Effector CD8-positive, alpha-beta T cell (primary cell): ENCODE measurements at regions not wholly inside any gene's neighbourhood (a gene's known extent, or its start where the extent isn't known, plus 50 kb on each side); places are given as distances from the start of the nearest gene placed in this dataset.

Source experiments
- DNase-seq: peaks from one replicate; lab custom pipeline; 2025; lab: John Stamatoyannopoulos, UW

DNA sequence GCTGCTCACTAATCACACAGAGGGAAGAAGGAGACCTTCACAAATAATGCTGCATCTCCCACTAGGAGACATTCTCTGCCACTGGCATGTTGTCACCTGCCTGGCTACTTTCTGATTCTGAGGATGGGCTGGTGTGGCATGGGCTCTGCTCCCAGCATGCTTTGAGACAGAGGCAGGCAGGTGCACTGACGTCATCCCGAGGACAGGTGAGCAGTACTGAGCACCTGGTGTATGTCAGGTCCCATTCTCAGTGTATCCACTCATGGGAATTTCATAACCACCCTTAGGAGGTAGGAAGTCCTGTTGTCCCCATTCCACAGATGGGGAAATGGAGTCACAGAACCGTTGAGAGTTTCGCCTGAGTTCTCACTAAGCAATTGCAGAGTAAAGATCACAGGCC, 597.9 kb downstream of the VRK1 start:
- no peak for DNase-seq

DNA sequence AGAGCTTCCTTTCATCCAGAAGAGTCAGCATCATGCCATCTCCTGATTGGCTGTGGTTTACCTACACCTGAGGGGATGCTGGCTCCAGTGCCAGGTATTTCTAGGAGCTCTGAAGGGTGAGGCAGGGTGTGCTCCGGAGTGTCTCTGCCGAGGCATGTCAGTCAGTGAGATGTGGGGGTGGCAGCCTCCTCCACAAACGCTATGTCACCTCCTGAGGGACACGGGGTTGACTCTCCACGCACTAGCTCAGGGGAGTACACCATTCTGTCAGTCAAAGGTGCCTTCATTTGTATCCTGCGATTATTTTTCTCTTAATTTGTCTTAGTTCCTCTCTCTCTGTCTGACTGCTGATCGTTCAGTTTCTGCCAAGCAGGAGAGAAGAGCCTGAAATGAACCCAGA, 604.5 kb downstream of the VRK1 start:
- no peak for DNase-seq

DNA sequence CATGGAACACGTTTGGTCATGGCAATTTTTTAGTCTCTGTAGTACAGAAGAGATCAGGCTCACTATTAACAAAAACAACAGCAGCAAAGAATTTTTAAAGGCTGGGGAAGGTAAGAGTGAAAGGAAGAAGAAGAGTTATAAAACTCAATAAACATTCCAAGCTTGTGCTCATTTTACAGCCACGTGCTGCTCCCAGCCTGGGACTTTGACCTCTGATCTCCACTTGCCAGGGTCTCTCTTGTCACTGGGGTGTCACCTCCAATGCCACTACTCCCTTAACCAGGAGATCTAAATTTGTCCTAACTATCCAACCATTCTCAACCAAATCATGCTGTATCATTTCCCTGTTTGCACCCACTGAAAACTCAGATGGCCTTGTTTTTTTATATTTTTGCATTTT, 605.1 kb downstream of the VRK1 start:
- no peak for DNase-seq

DNA sequence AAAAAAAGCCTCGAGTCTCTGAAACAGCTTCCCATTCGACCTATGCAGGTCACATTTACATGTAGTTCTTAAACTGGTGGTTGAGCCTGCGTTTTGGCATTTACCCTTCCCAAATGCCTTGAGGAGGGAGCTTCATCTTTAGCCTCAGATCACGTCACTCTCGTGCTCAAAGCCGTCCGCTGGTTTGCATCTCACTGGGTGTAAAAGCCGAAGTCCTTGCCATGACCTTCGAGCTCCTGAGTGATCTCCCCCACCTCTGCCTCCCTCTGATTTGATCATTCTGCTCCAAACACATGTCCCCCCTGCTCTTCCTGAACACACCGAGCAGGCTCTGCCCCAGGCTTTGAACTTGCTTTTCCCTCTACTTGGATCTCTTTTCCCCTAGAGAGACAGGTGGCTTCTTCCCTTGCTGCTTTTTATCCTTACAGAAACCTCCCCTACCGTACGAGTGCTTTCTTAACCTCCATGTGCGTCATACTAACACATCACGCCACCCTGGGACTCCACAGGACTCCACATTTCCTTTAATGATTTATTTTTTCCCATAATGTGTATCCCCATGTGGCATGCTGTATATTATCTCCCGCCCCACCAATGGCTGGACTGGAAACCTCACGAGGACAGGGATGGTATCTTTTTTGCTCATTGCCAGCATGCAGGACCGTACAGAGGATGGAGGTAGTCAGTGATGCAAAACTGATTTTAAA, 610.7 kb downstream of the VRK1 start:
- no peak for DNase-seq

- no peak for DNase-seq
Measured at GRCh38 chr14:97408503-97408902, 611.3 kb downstream of the VRK1 start.

GRCh38 chr14:97408937-97409815, 612.0 kb downstream of the VRK1 start:
- no peak for DNase-seq

- DNase-seq, result no peak
Measured at GRCh38 chr14:97410667-97411620, 613.8 kb downstream of the VRK1 start.

- no peak for DNase-seq
Measured at GRCh38 chr14:97411938-97412612, 614.9 kb downstream of the VRK1 start.

DNA sequence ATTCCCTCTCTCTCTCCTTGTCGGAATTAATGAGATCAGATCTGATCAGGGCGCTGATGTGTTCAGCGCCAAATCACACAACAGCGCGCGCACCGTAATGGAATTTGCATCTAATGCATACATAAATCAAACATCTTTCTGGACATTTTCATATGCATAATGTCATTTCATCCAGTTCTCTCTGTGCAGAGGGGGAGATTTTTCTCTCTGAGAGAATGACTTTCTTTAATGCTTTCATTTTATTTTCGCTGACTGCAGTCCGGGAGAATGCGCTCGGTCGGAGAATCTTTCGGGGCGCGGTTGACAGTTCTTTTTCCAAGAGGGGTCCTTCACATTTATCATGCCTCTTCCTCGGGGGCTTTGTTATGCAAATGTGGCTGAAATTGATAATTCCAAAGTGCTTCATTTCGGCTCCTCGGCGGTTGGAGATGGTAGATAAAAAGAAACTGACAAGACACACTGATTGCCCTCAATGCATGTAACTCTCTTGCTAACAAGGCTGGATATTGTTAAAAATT, 615.9 kb downstream of the VRK1 start:
- no peak for DNase-seq

DNA sequence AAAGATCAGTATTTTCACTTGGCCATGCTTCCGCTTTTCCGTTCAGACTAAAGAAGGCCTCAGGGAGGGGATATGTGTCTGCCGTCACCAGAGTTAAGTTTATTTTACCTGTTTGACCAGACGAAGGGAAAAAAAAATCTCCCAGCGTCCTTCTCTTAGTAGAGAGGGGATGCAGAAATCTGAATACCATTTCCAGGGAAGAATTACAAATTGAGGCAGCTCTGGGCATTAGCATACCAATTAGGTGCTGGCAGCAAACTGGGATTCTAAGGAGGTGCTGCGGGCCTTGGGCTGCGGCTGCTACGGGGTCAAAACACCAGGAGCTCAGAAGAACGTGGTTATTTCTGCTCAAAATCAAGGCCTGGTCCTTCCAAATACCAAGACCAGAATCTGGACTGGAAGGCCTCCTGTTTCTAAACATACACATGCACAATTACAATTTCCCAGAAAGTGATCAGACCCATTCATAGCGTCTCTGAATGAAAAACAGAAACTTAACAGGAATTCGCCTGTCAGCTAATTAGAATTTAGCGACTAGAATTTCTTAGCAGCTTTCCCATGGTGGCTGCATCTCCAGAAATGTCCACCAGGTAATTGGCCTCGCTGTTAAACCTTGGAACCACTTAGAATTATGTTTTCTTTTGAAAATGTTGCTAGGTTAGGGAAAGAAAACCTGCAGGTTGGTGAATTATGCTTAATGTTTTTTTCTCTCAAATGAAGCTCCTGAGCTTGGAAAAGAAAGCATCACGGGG, 617.0 kb downstream of the VRK1 start:
- no peak for DNase-seq

DNA sequence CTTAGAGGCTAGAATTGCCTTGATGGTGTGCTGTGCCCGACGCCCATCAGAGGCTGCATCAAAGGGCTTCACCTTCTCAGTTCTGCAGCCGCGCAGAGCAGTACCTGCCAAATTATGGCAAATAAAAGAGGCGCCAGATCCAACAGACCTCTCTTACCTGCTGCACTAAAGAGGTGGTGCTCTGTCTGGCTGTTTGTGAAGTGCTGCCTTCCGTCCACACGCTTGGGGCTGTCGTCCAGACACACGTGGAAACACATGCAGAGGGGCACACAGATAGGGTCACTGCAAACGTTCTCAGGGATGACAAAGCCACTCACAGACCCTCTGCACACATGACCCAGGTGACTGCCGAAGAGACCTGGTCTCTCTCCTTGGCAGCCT, 617.5 kb downstream of the VRK1 start:
- no peak for DNase-seq

- DNase-seq, result no peak
Measured at GRCh38 chr14:97415907-97416306, 618.7 kb downstream of the VRK1 start.

DNA sequence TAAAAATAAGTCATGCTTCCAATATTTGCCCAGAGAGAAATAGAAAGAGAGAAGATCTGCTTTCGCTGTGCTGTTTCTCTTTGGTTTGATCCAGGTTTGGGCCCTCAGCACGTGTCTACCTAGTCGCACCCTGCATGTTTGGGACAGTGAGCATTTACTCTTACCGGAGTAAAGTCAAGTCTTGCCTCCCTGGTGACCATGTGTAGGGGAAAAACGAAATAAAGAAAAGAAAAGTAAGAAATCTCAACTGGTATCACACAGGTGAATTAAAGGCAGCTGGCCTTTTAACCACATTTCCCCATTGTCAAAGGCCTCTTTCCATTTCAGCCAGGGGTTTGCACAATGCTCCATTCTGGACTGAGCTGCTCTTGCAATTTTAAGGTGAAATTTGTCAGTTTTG, 619.4 kb downstream of the VRK1 start:
- DNase-seq, result no peak

DNA sequence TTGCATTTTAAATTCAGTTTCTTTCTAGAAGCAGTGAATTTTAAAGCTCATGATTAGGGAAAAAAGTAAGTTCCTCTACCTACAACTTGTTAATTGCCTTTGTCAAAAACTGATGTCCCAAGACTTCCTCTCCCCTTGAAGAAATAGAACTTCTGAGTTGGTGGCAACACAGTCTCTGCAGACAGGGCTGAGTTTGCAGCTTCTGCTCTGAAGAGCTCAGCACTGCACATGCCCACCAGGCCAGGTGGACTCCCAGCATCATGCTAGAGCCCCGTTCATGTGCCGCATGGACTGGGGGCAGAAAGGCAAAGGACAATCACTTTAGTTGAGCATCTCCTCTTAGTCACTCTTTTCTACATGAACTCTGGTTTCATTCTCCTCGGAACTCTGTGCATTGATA, 620.1 kb downstream of the VRK1 start:
- DNase-seq, result no peak

DNA sequence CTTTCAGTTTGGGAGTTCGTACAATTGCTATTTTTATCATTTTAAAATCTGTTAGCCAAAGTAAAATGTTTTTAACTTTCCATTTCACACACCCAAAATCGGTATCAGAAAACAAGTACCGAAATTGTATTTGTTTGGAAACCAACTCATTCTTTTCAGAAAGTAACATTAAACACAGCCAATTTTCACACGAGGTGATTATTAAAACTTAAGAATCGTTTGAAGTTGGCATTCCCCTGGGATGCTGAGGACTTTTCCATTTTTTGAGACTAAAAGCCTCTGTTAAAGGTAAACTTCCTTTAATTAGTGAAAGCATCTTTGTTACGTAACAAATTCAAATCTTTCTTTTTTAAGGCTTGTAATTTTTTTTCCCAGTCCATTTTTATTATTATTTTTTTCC, 623.0 kb downstream of the VRK1 start:
- no peak for DNase-seq

DNA sequence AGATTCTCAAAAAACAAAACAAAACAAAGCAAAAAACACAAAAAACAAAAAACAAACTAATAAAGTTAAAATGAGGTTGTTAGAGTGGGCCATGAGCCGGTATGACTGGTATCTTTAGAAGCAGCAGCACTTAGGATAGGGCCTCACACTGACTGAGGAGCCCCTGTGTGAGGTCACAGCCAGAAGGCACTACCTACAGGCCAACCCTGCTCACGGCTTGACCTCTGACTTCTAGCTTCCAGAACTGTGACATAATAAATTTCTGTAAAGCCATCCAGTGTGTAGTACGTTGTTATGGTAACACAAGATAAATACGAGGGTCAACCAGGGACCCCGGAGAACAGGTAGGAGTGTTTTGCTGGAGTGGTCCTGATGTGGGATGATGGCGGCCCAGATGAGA, 629.6 kb downstream of the VRK1 start:
- no peak for DNase-seq

DNA sequence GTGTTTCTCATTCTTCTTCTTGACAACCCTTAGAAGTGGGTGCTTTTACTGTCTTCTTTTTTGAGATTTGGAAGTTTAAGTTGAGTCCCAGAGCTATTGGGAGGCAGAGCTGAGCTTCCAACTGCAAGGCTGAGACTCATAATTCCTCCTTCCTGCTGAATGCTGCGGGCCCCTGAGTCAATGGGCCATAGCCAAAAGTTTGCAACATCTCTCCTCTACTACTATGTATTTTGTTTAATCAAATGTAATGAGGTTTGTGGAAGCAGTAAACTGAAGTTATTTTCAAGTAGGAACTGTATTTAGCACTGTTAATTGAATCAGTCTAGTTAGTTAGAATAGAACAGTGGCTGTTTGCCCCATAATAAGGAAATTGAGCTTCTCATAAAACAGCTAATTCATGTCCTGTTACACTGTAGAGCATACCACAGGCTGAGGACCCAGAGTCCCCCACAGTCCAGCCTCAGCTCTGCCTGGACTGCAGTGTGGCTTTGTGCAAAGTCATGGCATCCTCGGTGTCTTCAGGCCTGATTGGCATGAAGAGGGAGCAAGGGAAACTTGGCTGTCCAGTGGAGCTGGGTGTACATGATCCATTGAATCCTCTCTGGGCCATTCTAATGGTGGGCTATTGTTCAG, 631.7 kb downstream of the VRK1 start:
- DNase-seq, result no peak

DNA sequence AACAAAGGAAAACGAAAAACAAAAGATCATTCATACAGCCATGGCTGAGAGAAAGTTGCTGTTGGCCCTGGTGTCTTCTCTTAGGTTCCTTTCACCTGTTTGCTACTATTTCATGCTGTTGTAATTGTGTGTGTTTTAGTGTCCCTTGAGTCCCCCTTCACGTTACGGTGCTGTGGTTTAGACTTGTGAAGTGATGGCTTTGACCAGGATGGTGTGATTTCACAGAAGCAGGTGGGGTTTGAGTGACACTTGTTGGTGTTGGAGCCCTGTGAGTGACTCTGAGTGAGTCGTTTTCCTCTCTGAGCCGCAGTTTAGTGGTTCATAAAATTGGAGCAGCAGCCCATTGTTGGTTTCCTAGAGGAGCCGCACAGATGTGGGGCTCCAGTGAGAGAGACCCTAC, 635.4 kb downstream of the VRK1 start:
- DNase-seq, result no peak

DNA sequence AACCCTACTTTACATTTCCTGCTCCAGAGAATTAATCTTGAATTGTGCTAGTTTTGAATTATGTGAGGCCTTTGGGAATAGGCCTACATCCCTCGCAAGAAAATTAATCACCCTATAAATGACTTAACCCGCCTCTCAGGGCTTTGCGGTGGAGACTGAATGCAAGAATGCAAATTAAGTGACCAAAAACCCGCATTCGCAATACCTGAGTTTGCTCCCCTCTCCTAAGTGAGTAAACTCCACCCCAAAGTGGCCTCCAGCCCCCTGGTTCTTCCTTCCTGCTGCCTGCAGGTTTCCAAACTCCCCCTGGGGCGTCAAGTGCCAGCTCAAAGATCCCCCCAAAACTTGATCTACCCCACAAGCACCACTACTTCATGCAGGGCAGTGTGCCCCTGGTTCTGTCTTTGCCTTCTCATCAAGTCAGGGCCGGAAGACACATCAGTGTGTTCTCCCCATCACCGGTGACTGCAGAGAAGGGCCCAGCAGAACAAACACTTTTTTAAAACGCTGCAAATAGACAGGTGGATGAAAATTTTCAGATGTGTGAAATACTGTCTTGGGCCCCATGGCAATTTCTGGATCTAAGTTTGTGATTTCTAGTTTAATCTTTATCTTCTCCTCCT, 644.7 kb downstream of the VRK1 start:
- DNase-seq, result no peak

DNA sequence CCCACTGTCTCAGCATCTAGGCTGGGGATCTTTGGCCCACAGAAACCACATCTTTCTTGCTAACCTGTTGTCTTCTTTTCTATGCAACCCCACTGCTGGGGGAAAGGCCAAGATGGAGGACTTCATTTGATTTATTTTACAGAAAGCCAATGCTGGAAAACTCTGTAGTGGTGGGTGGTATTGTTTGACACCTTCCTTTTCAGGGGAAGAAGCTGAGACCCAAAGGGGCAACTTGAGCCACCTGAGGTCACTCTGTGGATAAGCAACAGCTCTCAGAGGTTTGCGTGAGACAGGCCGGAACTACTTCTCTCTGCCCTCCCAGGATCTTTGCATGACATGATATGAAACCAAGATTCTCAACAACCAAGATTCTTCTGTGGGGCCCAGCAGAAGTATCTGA, 645.2 kb downstream of the VRK1 start:
- DNase-seq, result no peak
